Panc1 (cell line): ENCODE measurements at regions not wholly inside any gene's neighbourhood (a gene's known extent, or its start where the extent isn't known, plus 50 kb on each side); places are given as distances from the start of the nearest gene placed in this dataset.

Experiments
- POLR2AphosphoS5 ChIP-seq: IDR thresholded peaks from 2 replicates; pipeline ENCODE4 v1.6.1; 2012; ENCODE audit warnings: mild to moderate bottlenecking, low read depth, low read length, moderate library complexity
- SIN3A ChIP-seq: IDR thresholded peaks from 2 replicates; pipeline ENCODE4 v1.6.1; 2012; ENCODE audit warnings: low read depth, mild to moderate bottlenecking, low read length, moderate library complexity, borderline replicate concordance; ENCODE audit not compliant: insufficient read depth
- TCF7L2 ChIP-seq: IDR thresholded peaks from 2 replicates; pipeline ENCODE4 v1.6.1; 2011; ENCODE audit warnings: mild to moderate bottlenecking, low read depth, low read length, inconsistent platforms
- TF ChIP-seq, protein P1 (sequence below): fragments of 450-650 bp; IDR thresholded peaks from 2 replicates; pipeline ENCODE4 v1.5.1; 2017; ENCODE audit warnings: mild to moderate bottlenecking
- TF ChIP-seq, protein P2 (sequence below), 2 experiments: IDR thresholded peaks; 2 replicates each; pipeline ENCODE4 v1.6.1; 2011 to 2012; ENCODE audit warnings: low read depth in 2 of 2, control low read depth in 1 of 2, low read length in 1 of 2, mild to moderate bottlenecking in 1 of 2, moderate library complexity in 1 of 2; ENCODE audit not compliant: insufficient read depth in 1 of 2

DNA sequence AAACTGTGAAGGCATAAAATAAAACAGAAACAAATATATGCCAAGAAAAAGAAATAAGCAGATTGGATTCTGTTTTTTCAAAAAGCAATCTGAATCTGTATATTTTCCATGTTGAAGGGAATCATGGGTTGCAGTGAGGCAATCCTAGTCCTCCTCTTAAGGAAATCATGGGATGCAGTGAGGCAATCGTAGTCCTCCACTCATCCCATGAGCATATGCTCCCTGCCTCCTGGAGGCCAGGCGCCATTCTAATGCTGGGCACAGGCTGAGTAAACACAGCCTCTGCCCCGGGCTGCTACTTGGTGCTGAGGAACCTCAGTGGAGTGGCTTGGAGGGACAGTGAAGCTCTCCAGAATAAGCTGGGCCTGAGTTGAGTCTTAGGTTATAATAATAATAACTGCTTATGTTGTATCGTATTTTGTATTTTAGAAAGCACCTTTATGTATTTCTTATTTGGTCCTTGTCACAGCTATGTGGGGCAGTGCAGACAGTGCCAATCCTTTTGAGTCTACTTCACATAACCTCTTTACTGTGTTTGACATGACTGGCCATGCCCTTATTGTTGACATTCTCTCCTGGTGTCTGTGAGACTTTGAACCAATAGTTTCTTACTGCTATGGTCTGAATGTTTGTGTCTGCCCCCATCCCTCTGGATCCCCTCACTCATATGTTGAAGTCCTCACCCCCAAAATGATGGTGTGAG is 56.6 kb upstream of the CITED2 start:
- TF ChIP-seq POLR2AphosphoS5 (no peak), TCF7L2 (no peak), SIN3A (no peak)
- TF ChIP-seq, protein P1, sequence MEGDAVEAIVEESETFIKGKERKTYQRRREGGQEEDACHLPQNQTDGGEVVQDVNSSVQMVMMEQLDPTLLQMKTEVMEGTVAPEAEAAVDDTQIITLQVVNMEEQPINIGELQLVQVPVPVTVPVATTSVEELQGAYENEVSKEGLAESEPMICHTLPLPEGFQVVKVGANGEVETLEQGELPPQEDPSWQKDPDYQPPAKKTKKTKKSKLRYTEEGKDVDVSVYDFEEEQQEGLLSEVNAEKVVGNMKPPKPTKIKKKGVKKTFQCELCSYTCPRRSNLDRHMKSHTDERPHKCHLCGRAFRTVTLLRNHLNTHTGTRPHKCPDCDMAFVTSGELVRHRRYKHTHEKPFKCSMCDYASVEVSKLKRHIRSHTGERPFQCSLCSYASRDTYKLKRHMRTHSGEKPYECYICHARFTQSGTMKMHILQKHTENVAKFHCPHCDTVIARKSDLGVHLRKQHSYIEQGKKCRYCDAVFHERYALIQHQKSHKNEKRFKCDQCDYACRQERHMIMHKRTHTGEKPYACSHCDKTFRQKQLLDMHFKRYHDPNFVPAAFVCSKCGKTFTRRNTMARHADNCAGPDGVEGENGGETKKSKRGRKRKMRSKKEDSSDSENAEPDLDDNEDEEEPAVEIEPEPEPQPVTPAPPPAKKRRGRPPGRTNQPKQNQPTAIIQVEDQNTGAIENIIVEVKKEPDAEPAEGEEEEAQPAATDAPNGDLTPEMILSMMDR = no peak
- TF ChIP-seq, protein P2, sequence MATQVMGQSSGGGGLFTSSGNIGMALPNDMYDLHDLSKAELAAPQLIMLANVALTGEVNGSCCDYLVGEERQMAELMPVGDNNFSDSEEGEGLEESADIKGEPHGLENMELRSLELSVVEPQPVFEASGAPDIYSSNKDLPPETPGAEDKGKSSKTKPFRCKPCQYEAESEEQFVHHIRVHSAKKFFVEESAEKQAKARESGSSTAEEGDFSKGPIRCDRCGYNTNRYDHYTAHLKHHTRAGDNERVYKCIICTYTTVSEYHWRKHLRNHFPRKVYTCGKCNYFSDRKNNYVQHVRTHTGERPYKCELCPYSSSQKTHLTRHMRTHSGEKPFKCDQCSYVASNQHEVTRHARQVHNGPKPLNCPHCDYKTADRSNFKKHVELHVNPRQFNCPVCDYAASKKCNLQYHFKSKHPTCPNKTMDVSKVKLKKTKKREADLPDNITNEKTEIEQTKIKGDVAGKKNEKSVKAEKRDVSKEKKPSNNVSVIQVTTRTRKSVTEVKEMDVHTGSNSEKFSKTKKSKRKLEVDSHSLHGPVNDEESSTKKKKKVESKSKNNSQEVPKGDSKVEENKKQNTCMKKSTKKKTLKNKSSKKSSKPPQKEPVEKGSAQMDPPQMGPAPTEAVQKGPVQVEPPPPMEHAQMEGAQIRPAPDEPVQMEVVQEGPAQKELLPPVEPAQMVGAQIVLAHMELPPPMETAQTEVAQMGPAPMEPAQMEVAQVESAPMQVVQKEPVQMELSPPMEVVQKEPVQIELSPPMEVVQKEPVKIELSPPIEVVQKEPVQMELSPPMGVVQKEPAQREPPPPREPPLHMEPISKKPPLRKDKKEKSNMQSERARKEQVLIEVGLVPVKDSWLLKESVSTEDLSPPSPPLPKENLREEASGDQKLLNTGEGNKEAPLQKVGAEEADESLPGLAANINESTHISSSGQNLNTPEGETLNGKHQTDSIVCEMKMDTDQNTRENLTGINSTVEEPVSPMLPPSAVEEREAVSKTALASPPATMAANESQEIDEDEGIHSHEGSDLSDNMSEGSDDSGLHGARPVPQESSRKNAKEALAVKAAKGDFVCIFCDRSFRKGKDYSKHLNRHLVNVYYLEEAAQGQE (IDR thresholded peaks at IDR 0.05; ENCODE audit: insufficient read depth in 1 of 2, low read depth in 2 of 2, low read length in 1 of 2) = no peak
